BJ (cell line): ENCODE measurements at regions not wholly inside any gene's neighbourhood (a gene's known extent, or its start where the extent isn't known, plus 50 kb on each side); places are given as distances from the start of the nearest gene placed in this dataset.

Experiments used
- CTCF ChIA-PET: fragments of 350-600 bp; formaldehyde crosslinking; extraction: SDS; loops from one replicate; lab custom pipeline; 2021; ENCODE audit warnings: antibody characterized with exemption, inconsistent platforms; lab: Yijun Ruan, JAX
- POLR2A ChIA-PET: fragments of 300-600 bp; sonication (Branson Sonifier 250); formaldehyde crosslinking; extraction: SDS; loops from one replicate; lab custom pipeline; 2021; ENCODE audit warnings: antibody characterized with exemption; lab: Charles Lee
- DNase-seq: peaks from one replicate; pipeline ENCODE4 v3.0.0-alpha.2; 2011; ENCODE audit warnings: low read depth
- H3K27me3 ChIP-seq: 2 replicates; pipeline ENCODE4 v1.6.0; 2011; ENCODE audit warnings: low read length; ENCODE audit not compliant: control insufficient read depth, insufficient read depth
- H3K36me3 ChIP-seq: 2 replicates; pipeline ENCODE4 v1.5.1; 2011; ENCODE audit warnings: low read length; ENCODE audit not compliant: control insufficient read depth, insufficient read depth
- H3K4me3 ChIP-seq: 2 replicates; pipeline ENCODE4 v1.5.1; 2011; ENCODE audit warnings: low read depth, mild to moderate bottlenecking, control low read depth, low read length
- CTCF ChIP-seq: IDR thresholded peaks from 2 replicates; pipeline ENCODE4 v1.5.1; 2011; ENCODE audit warnings: low read depth, mild to moderate bottlenecking, control low read depth, inconsistent platforms, low read length, moderate library complexity; ENCODE audit not compliant: insufficient read depth

GRCh38 chr1:216826214-216826613 lies 103.0 kb upstream of the ESRRG start:
- Histone ChIP-seq H3K36me3 (no peaks in the 10 kb centered on the region), H3K27me3 (no peaks in the 10 kb centered on the region), H3K4me3 (no peak overlapping the region)
- CTCF ChIA-PET = no interaction called here
- TF ChIP-seq CTCF = no peak
- POLR2A ChIA-PET = no interaction called here
- DNase-seq = no peak

DNA sequence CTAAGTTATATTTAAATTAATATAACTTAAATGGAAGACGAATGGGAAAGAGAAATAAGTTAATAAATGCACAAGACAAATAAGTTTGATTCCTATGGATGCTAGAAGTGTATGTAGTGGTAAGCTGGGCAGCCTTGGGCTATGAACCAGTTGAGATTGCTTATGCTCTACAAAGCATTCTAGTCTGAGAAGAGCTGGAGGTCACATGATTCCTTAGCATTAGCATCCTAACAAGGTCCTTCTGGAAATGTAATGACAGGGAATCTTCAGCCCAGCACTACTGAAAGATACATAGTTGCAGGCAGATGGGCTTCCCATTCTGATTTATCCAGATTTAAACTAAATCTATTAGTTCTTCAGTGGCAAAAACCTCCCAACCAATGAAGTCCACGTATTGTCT lies 102.3 kb upstream of the ESRRG start:
- H3K27me3 ChIP-seq = no peaks in the 10 kb centered on the region
- ChIA-PET POLR2A (no interaction called here), CTCF (no interaction called here)
- DNase-seq = no peak
- no peak for TF ChIP-seq CTCF
- no peak overlapping the region for H3K4me3 ChIP-seq
- no peaks in the 10 kb centered on the region for H3K36me3 ChIP-seq

DNA sequence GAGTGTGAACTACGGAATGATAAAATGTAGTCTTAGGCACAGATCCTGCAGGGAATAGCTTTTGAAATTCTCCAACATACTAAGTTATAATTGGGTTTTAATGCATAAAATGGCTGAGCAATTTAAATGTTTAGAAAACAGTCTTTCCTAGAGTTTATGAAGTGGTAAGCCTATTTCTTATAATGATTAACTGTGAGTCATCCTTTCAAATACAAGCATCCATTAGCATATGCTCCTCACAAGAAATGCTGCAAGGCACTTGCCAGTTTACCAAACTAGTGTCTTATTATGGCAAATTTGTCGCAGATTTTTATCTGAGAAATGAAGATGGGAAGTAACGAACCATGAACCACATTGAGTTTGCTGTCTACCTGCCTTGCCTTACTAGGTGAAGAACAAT lies 101.3 kb upstream of the ESRRG start:
- Histone ChIP-seq H3K36me3 (no peaks in the 10 kb centered on the region), H3K4me3 (no peak overlapping the region), H3K27me3 (no peaks in the 10 kb centered on the region)
- TF ChIP-seq CTCF = no peak
- CTCF ChIA-PET = no interaction called here
- DNase-seq = no peak
- POLR2A ChIA-PET = no interaction called here

- POLR2A ChIA-PET = no interaction called here
- no peak for TF ChIP-seq CTCF
Measured at GRCh38 chr1:216823731-216824130, 100.5 kb upstream of the ESRRG start.

DNA sequence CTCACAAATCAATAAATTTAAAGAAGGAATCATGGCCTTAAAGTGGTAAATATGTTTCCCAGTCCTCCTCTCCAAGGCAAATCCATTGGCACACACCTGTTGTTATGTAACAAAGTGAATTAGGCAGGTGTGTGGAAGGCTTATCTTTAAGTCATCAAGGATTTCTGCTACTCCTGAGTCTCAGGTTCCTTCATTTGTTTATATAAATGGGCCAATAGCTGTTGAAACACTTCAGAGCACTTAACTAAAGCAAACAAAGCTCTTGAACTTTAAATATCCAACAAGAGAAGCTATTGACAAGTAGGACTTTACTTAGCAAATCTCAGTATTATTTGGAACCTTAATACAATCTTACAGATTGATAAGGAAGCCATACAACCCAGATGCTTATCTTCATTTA lies 99.3 kb upstream of the ESRRG start:
- Histone ChIP-seq H3K36me3 (no peaks in the 10 kb centered on the region), H3K27me3 (no peaks in the 10 kb centered on the region), H3K4me3 (no peak overlapping the region)
- TF ChIP-seq CTCF = no peak
- DNase-seq = no peak
- CTCF ChIA-PET = no interaction called here
- POLR2A ChIA-PET = no interaction called here

More at GRCh38 chr1:216823731-216824130, 100.5 kb upstream of the ESRRG start:
- H3K27me3 ChIP-seq = no peaks in the 10 kb centered on the region
- H3K4me3 ChIP-seq = no peak overlapping the region
- no peaks in the 10 kb centered on the region for H3K36me3 ChIP-seq
- no peak for DNase-seq
- CTCF ChIA-PET = no interaction called here
